HEK293T (cell line): ENCODE measurements at regions not wholly inside any gene's neighbourhood (a gene's known extent, or its start where the extent isn't known, plus 50 kb on each side); places are given as distances from the start of the nearest gene placed in this dataset.

Experiments used
- FOXA1 ChIP-seq: fragments of 450-650 bp; IDR thresholded peaks from 2 replicates; pipeline ENCODE4 v1.6.1; 2016; ENCODE audit warnings: mild to moderate bottlenecking
- FOXM1 ChIP-seq: fragments of 450-650 bp; IDR thresholded peaks from 2 replicates; pipeline ENCODE4 v1.6.1; 2017; ENCODE audit warnings: mild to moderate bottlenecking, borderline replicate concordance
- PKNOX1 ChIP-seq: fragments of 450-650 bp; IDR thresholded peaks from 2 replicates; pipeline ENCODE4 v1.6.1; 2016

GRCh38 chr2:128689971-128690370 lies 371.3 kb upstream of the HS6ST1 start:
- TF ChIP-seq FOXM1 (no peak), FOXA1 (no peak), PKNOX1 (no peak)
